Gastrocnemius medialis (tissue), 4 donors: ENCODE measurements at regions not wholly inside any gene's neighbourhood (a gene's known extent, or its start where the extent isn't known, plus 50 kb on each side); places are given as distances from the start of the nearest gene placed in this dataset.

Source experiments
- CTCF ChIP-seq, 5 experiments: fragments of 450-650 bp in 3 of 5; fragments of 200-600 bp in 2 of 5; sonication (generic) in 2 of 5; IDR thresholded peaks in 4 of 5; conservative IDR thresholded peaks in 1 of 5; 1 replicate in 4 of 5; 2 replicates in 1 of 5; pipeline ENCODE4 v1.5.1; 2016 to 2019; ENCODE audit warnings: antibody characterized with exemption in 5 of 5, mild to moderate bottlenecking in 3 of 5, moderate library complexity in 3 of 5
- POLR2A ChIP-seq, 2 donors: fragments of 450-650 bp; IDR thresholded peaks; one replicate each; pipeline ENCODE4 v1.6.1; 2017; ENCODE audit warnings: antibody characterized with exemption in 2 of 2, mild to moderate bottlenecking in 2 of 2, moderate library complexity in 2 of 2

DNA sequence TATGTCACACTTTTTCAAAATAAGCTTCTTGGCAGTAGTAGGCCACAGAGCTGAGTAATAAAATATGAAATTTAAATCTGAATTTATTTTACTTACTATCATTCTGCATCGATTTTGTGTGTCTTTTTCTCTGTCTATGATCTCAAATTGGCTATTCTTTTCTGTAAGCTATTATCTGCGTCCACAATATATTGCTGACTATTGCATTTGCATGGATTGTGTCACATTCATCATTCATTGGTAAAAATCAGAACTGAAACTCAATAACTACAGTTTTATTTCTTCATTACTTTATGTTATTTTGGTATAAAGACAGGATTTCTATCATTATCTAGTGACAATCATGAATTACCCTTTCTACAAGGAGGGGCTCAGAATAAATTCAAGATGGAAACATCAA, 154.8 kb upstream of the AGR3 start:
- TF ChIP-seq POLR2A (IDR thresholded peaks at IDR 0.05) (no peak), CTCF (IDR thresholded peaks at IDR 0.05 in 4 of 5, conservative IDR thresholded peaks at IDR 0.05 in 1 of 5) (no peak)
